ENCODE measurements at regions not wholly inside any gene's neighbourhood (a gene's known extent, or its start where the extent isn't known, plus 50 kb on each side); places are given as distances from the start of the nearest gene placed in this dataset.

GRCh38 chr15:54990793-54991192 is 205.9 kb downstream of the RSL24D1 start:
- no peaks in the 10 kb centered on the region for H3K36me3 ChIP-seq (ENCODE audit: low read depth)
- no peaks in the 10 kb centered on the region for H3K27me3 ChIP-seq (ENCODE audit: insufficient read depth, poor library complexity, severe bottlenecking)
- H3K27ac ChIP-seq (ENCODE audit: poor library complexity, severe bottlenecking): no peak overlapping the region
- DNase-seq (ENCODE audit: low spot score) (no peak), ATAC-seq (ENCODE audit: low read depth) (no peak)
- no peaks in the 10 kb centered on the region for H3K4me1 ChIP-seq (ENCODE audit: insufficient read depth, poor library complexity, severe bottlenecking)
- H3K4me3 ChIP-seq (ENCODE audit: severe bottlenecking): no peak overlapping the region
- TF ChIP-seq CTCF (IDR thresholded peaks at IDR 0.05; ENCODE audit: poor library complexity, severe bottlenecking): no peak
- no peaks in the 10 kb centered on the region for H3K9me3 ChIP-seq (ENCODE audit: severe bottlenecking)

GRCh38 chr15:54987881-54988280 is 208.9 kb downstream of the RSL24D1 start:
- TF ChIP-seq CTCF (IDR thresholded peaks at IDR 0.05; ENCODE audit: poor library complexity, severe bottlenecking): no peak
- Histone ChIP-seq H3K27ac (ENCODE audit: poor library complexity, severe bottlenecking) (no peak overlapping the region), H3K4me1 (ENCODE audit: insufficient read depth, poor library complexity, severe bottlenecking) (no peaks in the 10 kb centered on the region), H3K4me3 (ENCODE audit: severe bottlenecking) (no peak overlapping the region), H3K9me3 (ENCODE audit: severe bottlenecking) (no peaks in the 10 kb centered on the region), H3K27me3 (ENCODE audit: insufficient read depth, poor library complexity, severe bottlenecking) (no peaks in the 10 kb centered on the region), H3K36me3 (ENCODE audit: low read depth) (no peaks in the 10 kb centered on the region)
- no peak for ATAC-seq (ENCODE audit: low read depth)
- DNase-seq (ENCODE audit: low spot score): no peak

- Histone ChIP-seq H3K27ac (ENCODE audit: poor library complexity, severe bottlenecking) (no peak overlapping the region), H3K27me3 (ENCODE audit: insufficient read depth, poor library complexity, severe bottlenecking) (peaks cover 18% of the 10 kb centered on the region), H3K36me3 (ENCODE audit: low read depth) (no peaks in the 10 kb centered on the region), H3K9me3 (ENCODE audit: severe bottlenecking) (no peaks in the 10 kb centered on the region), H3K4me3 (ENCODE audit: severe bottlenecking) (no peak overlapping the region), H3K4me1 (ENCODE audit: insufficient read depth, poor library complexity, severe bottlenecking) (no peaks in the 10 kb centered on the region)
- TF ChIP-seq CTCF (IDR thresholded peaks at IDR 0.05; ENCODE audit: poor library complexity, severe bottlenecking): no peak
- DNase-seq (ENCODE audit: low spot score) (no peak), ATAC-seq (ENCODE audit: low read depth) (no peak)
Measured at GRCh38 chr15:54979964-54980363, 216.8 kb downstream of the RSL24D1 start.

- Histone ChIP-seq H3K4me1 (ENCODE audit: insufficient read depth, poor library complexity, severe bottlenecking) (no peaks in the 10 kb centered on the region), H3K27ac (ENCODE audit: poor library complexity, severe bottlenecking) (no peak overlapping the region), H3K9me3 (ENCODE audit: severe bottlenecking) (no peaks in the 10 kb centered on the region), H3K4me3 (ENCODE audit: severe bottlenecking) (no peak overlapping the region), H3K36me3 (ENCODE audit: low read depth) (no peaks in the 10 kb centered on the region), H3K27me3 (ENCODE audit: insufficient read depth, poor library complexity, severe bottlenecking) (peaks cover 3% of the 10 kb centered on the region)
- no peak for ATAC-seq (ENCODE audit: low read depth)
- TF ChIP-seq CTCF (IDR thresholded peaks at IDR 0.05; ENCODE audit: poor library complexity, severe bottlenecking): no peak
- no peak for DNase-seq (ENCODE audit: low spot score)
Measured at GRCh38 chr15:54962637-54963036, 234.1 kb downstream of the RSL24D1 start.

- H3K36me3 ChIP-seq (ENCODE audit: low read depth): no peaks in the 10 kb centered on the region
- TF ChIP-seq CTCF (IDR thresholded peaks at IDR 0.05; ENCODE audit: poor library complexity, severe bottlenecking): no peak
- no peak for DNase-seq (ENCODE audit: low spot score)
- H3K9me3 ChIP-seq (ENCODE audit: severe bottlenecking): no peaks in the 10 kb centered on the region
- H3K27ac ChIP-seq (ENCODE audit: poor library complexity, severe bottlenecking): no peak overlapping the region
- no peak for ATAC-seq (ENCODE audit: low read depth)
- H3K4me1 ChIP-seq (ENCODE audit: insufficient read depth, poor library complexity, severe bottlenecking): no peaks in the 10 kb centered on the region
- H3K4me3 ChIP-seq (ENCODE audit: severe bottlenecking): no peak overlapping the region
- H3K27me3 ChIP-seq (ENCODE audit: insufficient read depth, poor library complexity, severe bottlenecking): peaks cover 9% of the 10 kb centered on the region
Measured at GRCh38 chr15:54960266-54960665, 236.5 kb downstream of the RSL24D1 start.

All from RWPE2 (cell line).